ENCODE measurements at regions not wholly inside any gene's neighbourhood (a gene's known extent, or its start where the extent isn't known, plus 50 kb on each side); places are given as distances from the start of the nearest gene placed in this dataset.
A peak's percentile ranks its signal among the peaks of the same experiment; 100 is the strongest.

DNA sequence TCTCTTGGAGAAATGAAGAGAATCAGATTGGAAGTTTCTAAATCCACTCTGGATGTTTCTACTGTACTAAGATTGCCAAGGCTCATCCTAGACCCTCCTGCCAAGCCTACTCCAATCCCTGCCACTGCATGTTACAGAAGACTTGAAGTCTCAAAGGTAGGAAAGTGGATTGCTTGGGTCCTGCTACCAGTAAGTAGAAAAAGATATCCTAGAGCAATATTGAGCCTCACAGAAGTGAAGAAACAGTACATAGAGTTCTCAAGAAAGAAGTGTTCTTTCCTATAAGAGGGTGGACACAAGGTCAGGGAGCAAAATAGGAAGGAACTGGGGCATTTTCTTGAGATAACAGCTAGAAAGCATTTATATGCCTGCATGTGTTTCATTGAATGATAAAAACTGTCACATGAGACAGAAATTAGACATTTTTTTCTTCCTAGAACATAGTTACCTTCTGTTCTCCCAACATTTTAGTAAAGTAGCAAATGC lies 232.9 kb downstream of the RBM43 start:
- Histone ChIP-seq H3K9me2 (ENCODE audit: insufficient read depth) (peaks cover 11% of the 10 kb centered on the region; the same call in 1 of the 2 replicates), H3K4me1 (ENCODE audit: insufficient read depth) (no peaks in the 10 kb centered on the region), H3K4me3 (no peak overlapping the region), H3F3A (replicated peaks; ENCODE audit: low read depth) (no peaks in the 10 kb centered on the region), H3K36me3 (ENCODE audit: insufficient read depth) (no peaks in the 10 kb centered on the region), H3K27me3 (ENCODE audit: insufficient read depth) (no peaks in the 10 kb centered on the region), H3K27ac (ENCODE audit: low read depth) (no peak overlapping the region), H2AFZ (0 out of 2 replicates have a peak overlapping the region, but pooled peaks have one; percentile 33), H3K4me2 (no peak overlapping the region), H3K79me2 (replicated peaks; ENCODE audit: insufficient read depth) (no peaks in the 10 kb centered on the region), H4K20me1 (replicated peaks; ENCODE audit: insufficient read depth) (no peaks in the 10 kb centered on the region)
- Mint-ChIP-seq H3K36me3 (ENCODE audit: low read depth) (no peaks in the 10 kb centered on the region; the same call in 2 of the 3 replicates), H3K27ac (no peak overlapping the region), H3K4me3 (no peak overlapping the region), H3K27me3 (ENCODE audit: insufficient read depth, low read depth, poor library complexity) (peaks cover 2% of the 10 kb centered on the region), H3K4me1 (no peaks in the 10 kb centered on the region), H3K9me3 (no peaks in the 10 kb centered on the region)
- DNase-seq (ENCODE audit: low spot score), result no peak
- no peak for TF ChIP-seq STAT1 (IDR thresholded peaks at IDR 0.05; ENCODE audit: unreplicated experiment)
- TF ChIP-seq CREB1 (CRISPR knock-in tag; IDR thresholded peaks at IDR 0.05; ENCODE audit: low read depth), result no peak
- TF ChIP-seq NANOG (IDR thresholded peaks at IDR 0.05; ENCODE audit: borderline replicate concordance), result no peak
- TF ChIP-seq, protein P1, sequence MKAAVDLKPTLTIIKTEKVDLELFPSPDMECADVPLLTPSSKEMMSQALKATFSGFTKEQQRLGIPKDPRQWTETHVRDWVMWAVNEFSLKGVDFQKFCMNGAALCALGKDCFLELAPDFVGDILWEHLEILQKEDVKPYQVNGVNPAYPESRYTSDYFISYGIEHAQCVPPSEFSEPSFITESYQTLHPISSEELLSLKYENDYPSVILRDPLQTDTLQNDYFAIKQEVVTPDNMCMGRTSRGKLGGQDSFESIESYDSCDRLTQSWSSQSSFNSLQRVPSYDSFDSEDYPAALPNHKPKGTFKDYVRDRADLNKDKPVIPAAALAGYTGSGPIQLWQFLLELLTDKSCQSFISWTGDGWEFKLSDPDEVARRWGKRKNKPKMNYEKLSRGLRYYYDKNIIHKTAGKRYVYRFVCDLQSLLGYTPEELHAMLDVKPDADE (IDR thresholded peaks at IDR 0.05), result no peak
- no peak for TF ChIP-seq POLR2AphosphoS5 (IDR thresholded peaks at IDR 0.05; ENCODE audit: low read depth)
- TF ChIP-seq EZH2phosphoT487 (IDR thresholded peaks at IDR 0.05; ENCODE audit: unreplicated experiment), result no peak
- TF ChIP-seq, protein P2, sequence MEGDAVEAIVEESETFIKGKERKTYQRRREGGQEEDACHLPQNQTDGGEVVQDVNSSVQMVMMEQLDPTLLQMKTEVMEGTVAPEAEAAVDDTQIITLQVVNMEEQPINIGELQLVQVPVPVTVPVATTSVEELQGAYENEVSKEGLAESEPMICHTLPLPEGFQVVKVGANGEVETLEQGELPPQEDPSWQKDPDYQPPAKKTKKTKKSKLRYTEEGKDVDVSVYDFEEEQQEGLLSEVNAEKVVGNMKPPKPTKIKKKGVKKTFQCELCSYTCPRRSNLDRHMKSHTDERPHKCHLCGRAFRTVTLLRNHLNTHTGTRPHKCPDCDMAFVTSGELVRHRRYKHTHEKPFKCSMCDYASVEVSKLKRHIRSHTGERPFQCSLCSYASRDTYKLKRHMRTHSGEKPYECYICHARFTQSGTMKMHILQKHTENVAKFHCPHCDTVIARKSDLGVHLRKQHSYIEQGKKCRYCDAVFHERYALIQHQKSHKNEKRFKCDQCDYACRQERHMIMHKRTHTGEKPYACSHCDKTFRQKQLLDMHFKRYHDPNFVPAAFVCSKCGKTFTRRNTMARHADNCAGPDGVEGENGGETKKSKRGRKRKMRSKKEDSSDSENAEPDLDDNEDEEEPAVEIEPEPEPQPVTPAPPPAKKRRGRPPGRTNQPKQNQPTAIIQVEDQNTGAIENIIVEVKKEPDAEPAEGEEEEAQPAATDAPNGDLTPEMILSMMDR (conservative IDR thresholded peaks at IDR 0.05; ENCODE audit: low read depth in 2 of 2), result no peak
- TF ChIP-seq EZH2 (IDR thresholded peaks at IDR 0.05; ENCODE audit: low read depth, unreplicated experiment), result no peak
- TF ChIP-seq, protein P3, sequence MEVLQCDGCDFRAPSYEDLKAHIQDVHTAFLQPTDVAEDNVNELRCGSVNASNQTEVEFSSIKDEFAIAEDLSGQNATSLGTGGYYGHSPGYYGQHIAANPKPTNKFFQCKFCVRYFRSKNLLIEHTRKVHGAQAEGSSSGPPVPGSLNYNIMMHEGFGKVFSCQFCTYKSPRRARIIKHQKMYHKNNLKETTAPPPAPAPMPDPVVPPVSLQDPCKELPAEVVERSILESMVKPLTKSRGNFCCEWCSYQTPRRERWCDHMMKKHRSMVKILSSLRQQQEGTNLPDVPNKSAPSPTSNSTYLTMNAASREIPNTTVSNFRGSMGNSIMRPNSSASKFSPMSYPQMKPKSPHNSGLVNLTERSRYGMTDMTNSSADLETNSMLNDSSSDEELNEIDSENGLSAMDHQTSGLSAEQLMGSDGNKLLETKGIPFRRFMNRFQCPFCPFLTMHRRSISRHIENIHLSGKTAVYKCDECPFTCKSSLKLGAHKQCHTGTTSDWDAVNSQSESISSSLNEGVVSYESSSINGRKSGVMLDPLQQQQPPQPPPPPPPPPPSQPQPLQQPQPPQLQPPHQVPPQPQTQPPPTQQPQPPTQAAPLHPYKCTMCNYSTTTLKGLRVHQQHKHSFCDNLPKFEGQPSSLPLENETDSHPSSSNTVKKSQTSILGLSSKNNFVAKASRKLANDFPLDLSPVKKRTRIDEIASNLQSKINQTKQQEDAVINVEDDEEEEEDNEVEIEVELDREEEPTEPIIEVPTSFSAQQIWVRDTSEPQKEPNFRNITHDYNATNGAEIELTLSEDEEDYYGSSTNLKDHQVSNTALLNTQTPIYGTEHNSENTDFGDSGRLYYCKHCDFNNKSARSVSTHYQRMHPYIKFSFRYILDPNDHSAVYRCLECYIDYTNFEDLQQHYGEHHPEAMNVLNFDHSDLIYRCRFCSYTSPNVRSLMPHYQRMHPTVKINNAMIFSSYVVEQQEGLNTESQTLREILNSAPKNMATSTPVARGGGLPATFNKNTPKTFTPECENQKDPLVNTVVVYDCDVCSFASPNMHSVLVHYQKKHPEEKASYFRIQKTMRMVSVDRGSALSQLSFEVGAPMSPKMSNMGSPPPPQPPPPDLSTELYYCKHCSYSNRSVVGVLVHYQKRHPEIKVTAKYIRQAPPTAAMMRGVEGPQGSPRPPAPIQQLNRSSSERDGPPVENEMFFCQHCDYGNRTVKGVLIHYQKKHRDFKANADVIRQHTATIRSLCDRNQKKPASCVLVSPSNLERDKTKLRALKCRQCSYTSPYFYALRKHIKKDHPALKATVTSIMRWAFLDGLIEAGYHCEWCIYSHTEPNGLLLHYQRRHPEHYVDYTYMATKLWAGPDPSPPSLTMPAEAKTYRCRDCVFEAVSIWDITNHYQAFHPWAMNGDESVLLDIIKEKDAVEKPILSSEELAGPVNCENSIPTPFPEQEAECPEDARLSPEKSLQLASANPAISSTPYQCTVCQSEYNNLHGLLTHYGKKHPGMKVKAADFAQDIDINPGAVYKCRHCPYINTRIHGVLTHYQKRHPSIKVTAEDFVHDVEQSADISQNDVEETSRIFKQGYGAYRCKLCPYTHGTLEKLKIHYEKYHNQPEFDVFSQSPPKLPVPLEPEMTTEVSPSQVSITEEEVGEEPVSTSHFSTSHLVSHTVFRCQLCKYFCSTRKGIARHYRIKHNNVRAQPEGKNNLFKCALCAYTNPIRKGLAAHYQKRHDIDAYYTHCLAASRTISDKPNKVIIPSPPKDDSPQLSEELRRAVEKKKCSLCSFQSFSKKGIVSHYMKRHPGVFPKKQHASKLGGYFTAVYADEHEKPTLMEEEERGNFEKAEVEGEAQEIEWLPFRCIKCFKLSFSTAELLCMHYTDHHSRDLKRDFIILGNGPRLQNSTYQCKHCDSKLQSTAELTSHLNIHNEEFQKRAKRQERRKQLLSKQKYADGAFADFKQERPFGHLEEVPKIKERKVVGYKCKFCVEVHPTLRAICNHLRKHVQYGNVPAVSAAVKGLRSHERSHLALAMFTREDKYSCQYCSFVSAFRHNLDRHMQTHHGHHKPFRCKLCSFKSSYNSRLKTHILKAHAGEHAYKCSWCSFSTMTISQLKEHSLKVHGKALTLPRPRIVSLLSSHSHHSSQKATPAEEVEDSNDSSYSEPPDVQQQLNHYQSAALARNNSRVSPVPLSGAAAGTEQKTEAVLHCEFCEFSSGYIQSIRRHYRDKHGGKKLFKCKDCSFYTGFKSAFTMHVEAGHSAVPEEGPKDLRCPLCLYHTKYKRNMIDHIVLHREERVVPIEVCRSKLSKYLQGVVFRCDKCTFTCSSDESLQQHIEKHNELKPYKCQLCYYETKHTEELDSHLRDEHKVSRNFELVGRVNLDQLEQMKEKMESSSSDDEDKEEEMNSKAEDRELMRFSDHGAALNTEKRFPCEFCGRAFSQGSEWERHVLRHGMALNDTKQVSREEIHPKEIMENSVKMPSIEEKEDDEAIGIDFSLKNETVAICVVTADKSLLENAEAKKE (CRISPR knock-in tag; IDR thresholded peaks at IDR 0.05), result no peak
- TF ChIP-seq ZNF331 (CRISPR knock-in tag; IDR thresholded peaks at IDR 0.05; ENCODE audit: low read depth), result no peak
- no peak for TF ChIP-seq ZNF114 (CRISPR knock-in tag; IDR thresholded peaks at IDR 0.05)
- TF ChIP-seq REST (IDR thresholded peaks at IDR 0.05; ENCODE audit: unreplicated experiment), result no peak
- no peak for TF ChIP-seq JUNB (IDR thresholded peaks at IDR 0.05; ENCODE audit: unreplicated experiment)
- ATAC-seq, result no peak

Measured in GM23338 (cell line).